ENCODE measurements at regions not wholly inside any gene's neighbourhood (a gene's known extent, or its start where the extent isn't known, plus 50 kb on each side); places are given as distances from the start of the nearest gene placed in this dataset.
"Not testable (repeated sequence)": the region's sequence is repeated elsewhere in the genome, so short reads cannot be mapped to it uniquely, and the experiment has no call there.

DNA sequence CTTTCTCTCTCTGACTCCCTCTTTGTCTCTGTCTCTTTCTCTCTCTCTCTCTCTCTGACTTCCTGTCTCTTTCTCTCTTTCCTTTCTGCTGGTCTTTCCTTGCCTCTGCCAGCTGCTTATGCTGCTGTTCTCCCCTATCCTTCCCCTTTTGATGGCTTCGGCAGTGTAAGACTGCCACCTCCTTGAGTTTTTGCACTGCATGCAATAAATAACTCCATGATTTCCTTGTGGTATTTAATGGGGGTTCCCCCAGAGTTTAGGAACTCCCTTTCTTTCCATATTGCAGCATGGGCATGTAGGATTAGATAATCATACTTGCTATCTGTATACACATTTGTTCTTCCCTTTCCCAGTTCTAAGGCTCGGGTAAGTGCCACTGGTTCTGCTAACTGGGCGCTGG lies 157.8 kb upstream of the BANK1 start:
- TF ChIP-seq, protein P1, sequence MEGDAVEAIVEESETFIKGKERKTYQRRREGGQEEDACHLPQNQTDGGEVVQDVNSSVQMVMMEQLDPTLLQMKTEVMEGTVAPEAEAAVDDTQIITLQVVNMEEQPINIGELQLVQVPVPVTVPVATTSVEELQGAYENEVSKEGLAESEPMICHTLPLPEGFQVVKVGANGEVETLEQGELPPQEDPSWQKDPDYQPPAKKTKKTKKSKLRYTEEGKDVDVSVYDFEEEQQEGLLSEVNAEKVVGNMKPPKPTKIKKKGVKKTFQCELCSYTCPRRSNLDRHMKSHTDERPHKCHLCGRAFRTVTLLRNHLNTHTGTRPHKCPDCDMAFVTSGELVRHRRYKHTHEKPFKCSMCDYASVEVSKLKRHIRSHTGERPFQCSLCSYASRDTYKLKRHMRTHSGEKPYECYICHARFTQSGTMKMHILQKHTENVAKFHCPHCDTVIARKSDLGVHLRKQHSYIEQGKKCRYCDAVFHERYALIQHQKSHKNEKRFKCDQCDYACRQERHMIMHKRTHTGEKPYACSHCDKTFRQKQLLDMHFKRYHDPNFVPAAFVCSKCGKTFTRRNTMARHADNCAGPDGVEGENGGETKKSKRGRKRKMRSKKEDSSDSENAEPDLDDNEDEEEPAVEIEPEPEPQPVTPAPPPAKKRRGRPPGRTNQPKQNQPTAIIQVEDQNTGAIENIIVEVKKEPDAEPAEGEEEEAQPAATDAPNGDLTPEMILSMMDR (conservative IDR thresholded peaks at IDR 0.05; ENCODE audit: low read length): not testable (repeated sequence)
- not testable (repeated sequence) for TF ChIP-seq EZH2phosphoT487 (IDR thresholded peaks at IDR 0.05; ENCODE audit: borderline replicate concordance)

Measured in Loucy (cell line).